ENCODE measurements at regions not wholly inside any gene's neighbourhood (a gene's known extent, or its start where the extent isn't known, plus 50 kb on each side); places are given as distances from the start of the nearest gene placed in this dataset.

DNA sequence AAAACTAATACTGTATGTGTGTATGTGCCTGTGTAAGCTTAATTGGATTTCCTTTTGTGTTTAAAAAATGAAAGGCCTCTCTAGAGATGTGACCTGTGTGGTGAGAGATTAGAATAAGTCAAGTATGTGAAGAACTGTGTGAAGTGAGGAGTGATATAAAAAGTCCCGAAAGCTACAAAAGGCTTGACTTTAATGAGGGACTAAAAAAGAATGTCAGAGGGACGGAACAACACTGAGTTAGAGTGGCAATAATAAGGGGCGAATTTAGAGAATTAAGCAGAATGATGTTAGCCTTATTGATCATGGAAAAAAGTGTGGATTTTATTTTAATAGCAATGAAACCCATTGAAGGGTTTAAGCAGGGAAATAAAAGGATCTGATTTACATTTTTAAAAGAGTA, 1281.2 kb upstream of the ADGRB3 start:
- TF ChIP-seq EZH2 (IDR thresholded peaks at IDR 0.05; ENCODE audit: low read depth, low read length, severe bottlenecking) (no peak), HDAC6 (IDR thresholded peaks at IDR 0.05; ENCODE audit: low read depth, low read length) (no peak), SAP30 (IDR thresholded peaks at IDR 0.05; ENCODE audit: insufficient read depth, insufficient replicate concordance, low read length) (no peak), RAD21 (IDR thresholded peaks at IDR 0.05 in 1 of 2, conservative IDR thresholded peaks at IDR 0.05 in 1 of 2; ENCODE audit: low read depth in 2 of 2, low read length in 2 of 2) (no peak), POLR2A (IDR thresholded peaks at IDR 0.05; ENCODE audit: control extremely low read depth in 1 of 2, low read depth in 2 of 2, low read length in 2 of 2) (no peak)
- TF ChIP-seq, protein P1, sequence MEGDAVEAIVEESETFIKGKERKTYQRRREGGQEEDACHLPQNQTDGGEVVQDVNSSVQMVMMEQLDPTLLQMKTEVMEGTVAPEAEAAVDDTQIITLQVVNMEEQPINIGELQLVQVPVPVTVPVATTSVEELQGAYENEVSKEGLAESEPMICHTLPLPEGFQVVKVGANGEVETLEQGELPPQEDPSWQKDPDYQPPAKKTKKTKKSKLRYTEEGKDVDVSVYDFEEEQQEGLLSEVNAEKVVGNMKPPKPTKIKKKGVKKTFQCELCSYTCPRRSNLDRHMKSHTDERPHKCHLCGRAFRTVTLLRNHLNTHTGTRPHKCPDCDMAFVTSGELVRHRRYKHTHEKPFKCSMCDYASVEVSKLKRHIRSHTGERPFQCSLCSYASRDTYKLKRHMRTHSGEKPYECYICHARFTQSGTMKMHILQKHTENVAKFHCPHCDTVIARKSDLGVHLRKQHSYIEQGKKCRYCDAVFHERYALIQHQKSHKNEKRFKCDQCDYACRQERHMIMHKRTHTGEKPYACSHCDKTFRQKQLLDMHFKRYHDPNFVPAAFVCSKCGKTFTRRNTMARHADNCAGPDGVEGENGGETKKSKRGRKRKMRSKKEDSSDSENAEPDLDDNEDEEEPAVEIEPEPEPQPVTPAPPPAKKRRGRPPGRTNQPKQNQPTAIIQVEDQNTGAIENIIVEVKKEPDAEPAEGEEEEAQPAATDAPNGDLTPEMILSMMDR (IDR thresholded peaks at IDR 0.05; ENCODE audit: control extremely low read depth in 1 of 3, insufficient read depth in 1 of 3, low read depth in 1 of 3, low read length in 3 of 3) = no peak

All from H1 (cell line).